Fibroblast of skin of left biceps (primary cell): ENCODE measurements at regions not wholly inside any gene's neighbourhood (a gene's known extent, or its start where the extent isn't known, plus 50 kb on each side); places are given as distances from the start of the nearest gene placed in this dataset.
"Not testable (repeated sequence)": the region's sequence is repeated elsewhere in the genome, so short reads cannot be mapped to it uniquely, and the experiment has no call there.

Source experiments
- DNase-seq, 2 experiments: peaks; one replicate each; pipeline ENCODE4 v3.0.0-alpha.2; 2013; ENCODE audit warnings: low read depth in 2 of 2

GRCh38 chr4:4032364-4032763, 194.4 kb downstream of the OTOP1 start:
- DNase-seq: not testable (repeated sequence)

- not testable (repeated sequence) for DNase-seq
Measured at GRCh38 chr4:4032801-4033605, 193.7 kb downstream of the OTOP1 start.

GRCh38 chr4:4037399-4038138, 189.2 kb downstream of the OTOP1 start:
- DNase-seq: not testable (repeated sequence)

GRCh38 chr4:4045823-4046222, 180.9 kb downstream of the OTOP1 start:
- not testable (repeated sequence) for DNase-seq

- DNase-seq: not testable (repeated sequence)
Measured at GRCh38 chr4:4046686-4047085, 180.0 kb downstream of the OTOP1 start.

GRCh38 chr4:4047202-4047601, 179.5 kb downstream of the OTOP1 start:
- not testable (repeated sequence) for DNase-seq

GRCh38 chr4:4048227-4048626, 178.5 kb downstream of the OTOP1 start:
- not testable (repeated sequence) for DNase-seq

GRCh38 chr4:4050781-4051180, 175.9 kb downstream of the OTOP1 start:
- DNase-seq: not testable (repeated sequence)

- DNase-seq: not testable (repeated sequence)
Measured at GRCh38 chr4:4052933-4053332, 173.8 kb downstream of the OTOP1 start.

- not testable (repeated sequence) for DNase-seq
Measured at GRCh38 chr4:4057226-4057625, 169.5 kb downstream of the OTOP1 start.

- DNase-seq: not testable (repeated sequence)
Measured at GRCh38 chr4:4084171-4084570, 142.6 kb downstream of the OTOP1 start.

- DNase-seq: not testable (repeated sequence)
Measured at GRCh38 chr4:4089716-4090419, 136.9 kb downstream of the OTOP1 start.

GRCh38 chr4:4090720-4091119, 136.0 kb downstream of the OTOP1 start:
- DNase-seq: not testable (repeated sequence)

- not testable (repeated sequence) for DNase-seq
Measured at GRCh38 chr4:4092159-4092558, 134.6 kb downstream of the OTOP1 start.

- DNase-seq: not testable (repeated sequence)
Measured at GRCh38 chr4:4099610-4100009, 127.1 kb downstream of the OTOP1 start.

GRCh38 chr4:4106923-4107322, 119.8 kb downstream of the OTOP1 start:
- DNase-seq: not testable (repeated sequence)

GRCh38 chr4:4107411-4108107, 119.2 kb downstream of the OTOP1 start:
- not testable (repeated sequence) for DNase-seq

- not testable (repeated sequence) for DNase-seq
Measured at GRCh38 chr4:4115381-4115780, 111.3 kb downstream of the OTOP1 start.

GRCh38 chr4:4116901-4117300, 109.8 kb downstream of the OTOP1 start:
- not testable (repeated sequence) for DNase-seq

- DNase-seq: not testable (repeated sequence)
Measured at GRCh38 chr4:4134368-4134767, 92.4 kb downstream of the OTOP1 start.

- not testable (repeated sequence) for DNase-seq
Measured at GRCh38 chr4:4136621-4137020, 90.1 kb downstream of the OTOP1 start.
